ENCODE measurements at regions not wholly inside any gene's neighbourhood (a gene's known extent, or its start where the extent isn't known, plus 50 kb on each side); places are given as distances from the start of the nearest gene placed in this dataset.

DNA sequence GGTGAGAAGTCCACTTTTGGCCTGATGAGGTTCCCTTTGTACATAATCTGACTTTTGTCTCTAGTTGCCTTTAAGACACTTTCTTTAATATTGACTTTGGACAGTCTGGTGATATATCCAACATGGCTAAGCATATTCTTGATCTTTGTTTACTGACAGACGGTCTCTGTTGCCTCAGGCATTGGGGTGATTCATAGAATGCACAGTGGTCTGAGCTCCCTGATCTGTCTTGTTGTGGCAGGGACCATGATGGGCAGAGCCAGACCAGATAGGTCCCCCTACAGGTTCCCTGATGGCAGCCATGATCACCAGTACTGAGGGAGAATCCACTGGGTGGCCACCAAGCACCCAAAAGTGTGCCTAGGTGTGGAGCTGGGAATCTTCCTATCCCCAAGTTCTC, 678.1 kb downstream of the MCTP2 start:
- Histone ChIP-seq H3K36me3 (replicated peaks in 1 of 2; ENCODE audit: control insufficient read depth in 1 of 2, insufficient read depth in 2 of 2, low read length in 2 of 2) (no peaks in the 10 kb centered on the region), H3K4me1 (ENCODE audit: insufficient read depth, low read length) (no peaks in the 10 kb centered on the region), H4K20me1 (ENCODE audit: insufficient read depth, low read length) (no peaks in the 10 kb centered on the region), H3K4me2 (ENCODE audit: low read depth, low read length) (no peak overlapping the region), H3K27ac (ENCODE audit: extremely low read length, insufficient read depth, low read length) (no peak overlapping the region), H3K4me3 (replicated peaks in 1 of 3; ENCODE audit: insufficient read depth in 1 of 3, low read depth in 2 of 3, low read length in 3 of 3) (no peak overlapping the region), H3K9ac (ENCODE audit: insufficient read depth, low read depth, low read length) (no peak overlapping the region), H2AFZ (ENCODE audit: low read length) (no peak overlapping the region), H3K9me3 (ENCODE audit: low read length) (peaks cover 76% of the 10 kb centered on the region), H3K27me3 (ENCODE audit: control insufficient read depth in 1 of 2, insufficient read depth in 2 of 2, low read length in 2 of 2) (no peaks in the 10 kb centered on the region; a peak in 1 of 5 replicates), H3K79me2 (ENCODE audit: insufficient read depth, low read length) (no peaks in the 10 kb centered on the region)
- in situ Hi-C loops (cut with HindIII; ENCODE audit: extremely low pct_ligation_motif_present, low pct_unique_long_range_greater_than_20kb) (no loop called here), intact Hi-C loops (cut with micrococcal nuclease; ENCODE audit: unreplicated experiment) (no loop called here)
- ChIA-PET POLR2A (no interaction called here), CTCF (ENCODE audit: low intra/inter-chr PET ratio, low total read pairs) (no interaction called here)
- TF ChIP-seq JUN (CRISPR knock-in tag; IDR thresholded peaks at IDR 0.05), result no peak
- TF ChIP-seq TBX2 (CRISPR knock-in tag; IDR thresholded peaks at IDR 0.05; ENCODE audit: borderline replicate concordance), result no peak
- TF ChIP-seq, protein P1, sequence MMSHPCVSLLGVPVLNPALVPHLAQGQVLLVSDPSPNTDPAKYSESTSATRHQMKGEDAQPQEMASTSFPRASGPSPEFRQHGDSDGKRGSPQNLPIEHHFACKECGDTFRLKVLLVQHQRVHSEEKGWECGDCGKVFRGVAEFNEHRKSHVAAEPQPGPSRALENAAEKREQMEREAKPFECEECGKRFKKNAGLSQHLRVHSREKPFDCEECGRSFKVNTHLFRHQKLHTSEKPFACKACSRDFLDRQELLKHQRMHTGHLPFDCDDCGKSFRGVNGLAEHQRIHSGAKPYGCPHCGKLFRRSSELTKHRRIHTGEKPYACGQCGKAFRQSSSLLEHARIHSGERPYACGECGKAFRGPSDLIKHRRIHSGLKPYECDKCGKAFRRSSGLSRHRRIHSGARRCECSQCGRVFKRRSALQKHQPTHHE (CRISPR knock-in tag; IDR thresholded peaks at IDR 0.05; ENCODE audit: borderline replicate concordance), result no peak
- no peak for TF ChIP-seq ZNF768 (CRISPR knock-in tag; IDR thresholded peaks at IDR 0.05)
- TF ChIP-seq SP1 (IDR thresholded peaks at IDR 0.05), result no peak
- no peak for TF ChIP-seq SP1 (CRISPR knock-in tag; IDR thresholded peaks at IDR 0.05)
- no peak for TF ChIP-seq ZNF557 (CRISPR knock-in tag; IDR thresholded peaks at IDR 0.05)
- TF ChIP-seq, protein P2, sequence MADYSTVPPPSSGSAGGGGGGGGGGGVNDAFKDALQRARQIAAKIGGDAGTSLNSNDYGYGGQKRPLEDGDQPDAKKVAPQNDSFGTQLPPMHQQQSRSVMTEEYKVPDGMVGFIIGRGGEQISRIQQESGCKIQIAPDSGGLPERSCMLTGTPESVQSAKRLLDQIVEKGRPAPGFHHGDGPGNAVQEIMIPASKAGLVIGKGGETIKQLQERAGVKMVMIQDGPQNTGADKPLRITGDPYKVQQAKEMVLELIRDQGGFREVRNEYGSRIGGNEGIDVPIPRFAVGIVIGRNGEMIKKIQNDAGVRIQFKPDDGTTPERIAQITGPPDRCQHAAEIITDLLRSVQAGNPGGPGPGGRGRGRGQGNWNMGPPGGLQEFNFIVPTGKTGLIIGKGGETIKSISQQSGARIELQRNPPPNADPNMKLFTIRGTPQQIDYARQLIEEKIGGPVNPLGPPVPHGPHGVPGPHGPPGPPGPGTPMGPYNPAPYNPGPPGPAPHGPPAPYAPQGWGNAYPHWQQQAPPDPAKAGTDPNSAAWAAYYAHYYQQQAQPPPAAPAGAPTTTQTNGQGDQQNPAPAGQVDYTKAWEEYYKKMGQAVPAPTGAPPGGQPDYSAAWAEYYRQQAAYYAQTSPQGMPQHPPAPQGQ (CRISPR knock-in tag; IDR thresholded peaks at IDR 0.05; ENCODE audit: borderline replicate concordance), result no peak
- TF ChIP-seq ZNF205 (CRISPR knock-in tag; IDR thresholded peaks at IDR 0.05), result no peak
- TF ChIP-seq, protein P3, sequence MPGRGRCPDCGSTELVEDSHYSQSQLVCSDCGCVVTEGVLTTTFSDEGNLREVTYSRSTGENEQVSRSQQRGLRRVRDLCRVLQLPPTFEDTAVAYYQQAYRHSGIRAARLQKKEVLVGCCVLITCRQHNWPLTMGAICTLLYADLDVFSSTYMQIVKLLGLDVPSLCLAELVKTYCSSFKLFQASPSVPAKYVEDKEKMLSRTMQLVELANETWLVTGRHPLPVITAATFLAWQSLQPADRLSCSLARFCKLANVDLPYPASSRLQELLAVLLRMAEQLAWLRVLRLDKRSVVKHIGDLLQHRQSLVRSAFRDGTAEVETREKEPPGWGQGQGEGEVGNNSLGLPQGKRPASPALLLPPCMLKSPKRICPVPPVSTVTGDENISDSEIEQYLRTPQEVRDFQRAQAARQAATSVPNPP (CRISPR knock-in tag; IDR thresholded peaks at IDR 0.05), result no peak
- no peak for TF ChIP-seq ZKSCAN1 (IDR thresholded peaks at IDR 0.05; ENCODE audit: low read length)
- TF ChIP-seq, protein P4, sequence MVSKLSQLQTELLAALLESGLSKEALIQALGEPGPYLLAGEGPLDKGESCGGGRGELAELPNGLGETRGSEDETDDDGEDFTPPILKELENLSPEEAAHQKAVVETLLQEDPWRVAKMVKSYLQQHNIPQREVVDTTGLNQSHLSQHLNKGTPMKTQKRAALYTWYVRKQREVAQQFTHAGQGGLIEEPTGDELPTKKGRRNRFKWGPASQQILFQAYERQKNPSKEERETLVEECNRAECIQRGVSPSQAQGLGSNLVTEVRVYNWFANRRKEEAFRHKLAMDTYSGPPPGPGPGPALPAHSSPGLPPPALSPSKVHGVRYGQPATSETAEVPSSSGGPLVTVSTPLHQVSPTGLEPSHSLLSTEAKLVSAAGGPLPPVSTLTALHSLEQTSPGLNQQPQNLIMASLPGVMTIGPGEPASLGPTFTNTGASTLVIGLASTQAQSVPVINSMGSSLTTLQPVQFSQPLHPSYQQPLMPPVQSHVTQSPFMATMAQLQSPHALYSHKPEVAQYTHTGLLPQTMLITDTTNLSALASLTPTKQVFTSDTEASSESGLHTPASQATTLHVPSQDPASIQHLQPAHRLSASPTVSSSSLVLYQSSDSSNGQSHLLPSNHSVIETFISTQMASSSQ (IDR thresholded peaks at IDR 0.05; ENCODE audit: low read depth), result no peak
- TF ChIP-seq, protein P4 (CRISPR knock-in tag; IDR thresholded peaks at IDR 0.05; ENCODE audit: borderline replicate concordance), result no peak
- no peak for TF ChIP-seq MXI1 (IDR thresholded peaks at IDR 0.05; ENCODE audit: borderline replicate concordance, low read depth, low read length)
- no peak for TF ChIP-seq ZNF292 (CRISPR knock-in tag; IDR thresholded peaks at IDR 0.05; ENCODE audit: borderline replicate concordance, low read depth)
- no peak for TF ChIP-seq TBX3 (IDR thresholded peaks at IDR 0.05; ENCODE audit: borderline replicate concordance)
- TF ChIP-seq, protein P5, sequence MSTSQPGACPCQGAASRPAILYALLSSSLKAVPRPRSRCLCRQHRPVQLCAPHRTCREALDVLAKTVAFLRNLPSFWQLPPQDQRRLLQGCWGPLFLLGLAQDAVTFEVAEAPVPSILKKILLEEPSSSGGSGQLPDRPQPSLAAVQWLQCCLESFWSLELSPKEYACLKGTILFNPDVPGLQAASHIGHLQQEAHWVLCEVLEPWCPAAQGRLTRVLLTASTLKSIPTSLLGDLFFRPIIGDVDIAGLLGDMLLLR (CRISPR knock-in tag; IDR thresholded peaks at IDR 0.05), result no peak
- no peak for TF ChIP-seq KDM2A (CRISPR knock-in tag; IDR thresholded peaks at IDR 0.05; ENCODE audit: borderline replicate concordance, low read depth)
- ATAC-seq (no peak), DNase-seq (ENCODE audit: low spot score) (no peak), FAIRE-seq (no peak)
- BruUV-seq (replicated peaks), result no TSS peak
- WGBS (ENCODE audit: low lambda C conversion rate), result 0% methylated on average over 1 of the region's 1 CpG
